ENCODE measurements at regions not wholly inside any gene's neighbourhood (a gene's known extent, or its start where the extent isn't known, plus 50 kb on each side); places are given as distances from the start of the nearest gene placed in this dataset.

GRCh38 chr18:71471963-71472725 is 1072.0 kb downstream of the CBLN2 start:
- DNase-seq (ENCODE audit: extremely low read depth in 1 of 11, low read depth in 9 of 11, low spot score in 4 of 11): peak in 3 of 11 donors; percentile 2 to 6 (median 4)

DNA sequence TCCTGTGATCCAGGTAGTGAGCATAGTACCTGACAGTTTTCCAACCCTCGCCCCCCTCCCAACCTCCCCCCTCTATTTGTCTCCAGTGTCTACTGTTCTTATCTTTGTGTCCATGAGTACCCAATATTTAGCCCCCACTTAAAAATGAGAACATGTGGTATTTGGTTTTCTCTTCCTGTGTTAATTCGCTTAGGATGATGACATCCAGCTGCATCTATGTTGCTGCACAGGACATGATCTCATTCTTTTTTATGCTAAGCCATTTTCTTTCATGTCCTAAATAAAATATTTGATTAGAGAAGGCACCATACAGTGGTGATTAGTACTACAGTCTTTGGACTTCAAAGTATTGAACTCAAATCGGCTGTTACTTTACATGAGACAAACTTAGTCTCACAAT is 1087.9 kb downstream of the CBLN2 start:
- no peak for DNase-seq (ENCODE audit: extremely low read depth in 1 of 11, low read depth in 9 of 11, low spot score in 4 of 11)

DNA sequence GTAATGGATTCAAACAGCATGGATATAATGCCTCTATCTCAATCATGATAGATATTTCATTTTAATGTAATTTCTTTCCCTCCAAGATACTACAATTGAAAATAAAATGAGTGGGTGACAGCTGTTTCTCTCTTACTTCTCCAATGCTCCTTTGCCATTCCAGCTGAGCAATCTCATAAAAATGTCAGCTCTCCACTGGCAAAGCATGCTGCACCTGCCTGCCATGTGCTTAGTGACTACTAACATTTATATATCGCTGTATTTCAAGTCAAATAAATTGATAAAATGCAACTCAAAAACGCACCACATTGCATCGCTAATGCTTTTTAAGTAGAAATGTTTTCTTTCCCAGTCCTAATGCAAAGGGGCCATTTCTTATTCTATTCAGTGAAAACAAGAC is 1093.9 kb downstream of the CBLN2 start:
- DNase-seq (ENCODE audit: extremely low read depth in 1 of 11, low read depth in 9 of 11, low spot score in 4 of 11): no peak

DNA sequence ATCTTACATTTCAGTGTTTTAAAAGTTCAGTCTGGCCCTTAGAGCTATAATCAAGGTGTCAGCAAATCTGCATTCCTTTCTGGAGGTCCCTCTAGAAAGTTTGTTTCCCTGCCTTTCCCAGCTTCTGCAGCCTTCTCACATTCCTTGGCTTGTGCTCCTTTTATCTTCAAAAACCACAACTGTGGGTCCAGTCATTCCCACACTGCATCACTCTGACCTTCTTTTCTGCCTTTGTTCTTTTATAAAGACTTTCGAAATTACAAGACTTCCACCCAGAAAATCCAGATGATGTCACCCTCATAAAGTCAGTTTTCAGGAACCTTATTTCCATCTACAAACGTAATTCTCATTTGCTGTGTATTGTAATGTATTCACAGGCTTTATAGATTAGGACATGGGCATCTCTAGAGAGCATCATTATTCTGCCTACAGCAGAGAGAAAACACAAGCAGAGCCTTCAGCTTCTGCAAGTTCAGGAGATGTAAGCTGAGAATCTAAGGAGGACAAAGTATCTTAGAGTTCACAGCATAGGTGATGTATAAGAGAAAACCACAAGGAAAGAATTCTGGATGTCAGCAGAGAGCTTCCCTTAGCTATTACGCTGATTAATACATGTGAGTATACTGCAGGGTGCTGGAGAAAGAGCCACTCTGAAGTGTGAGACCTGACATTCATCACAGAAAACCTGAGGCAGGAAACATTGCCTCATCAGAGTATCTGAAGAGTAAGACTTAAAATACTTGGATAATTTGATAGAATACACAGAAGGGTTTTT is 1100.2 kb downstream of the CBLN2 start:
- peak in 3 of 11 donors; percentile 7 to 25 (median 13) for DNase-seq (ENCODE audit: extremely low read depth in 1 of 11, low read depth in 9 of 11, low spot score in 4 of 11)

- DNase-seq (ENCODE audit: extremely low read depth in 1 of 11, low read depth in 9 of 11, low spot score in 4 of 11): peak in 5 of 11 donors; percentile 13 to 38 (median 25)
These were observed 1101.4 kb downstream of the CBLN2 start for GRCh38 chr18:71442731-71443141.

- DNase-seq (ENCODE audit: extremely low read depth in 1 of 11, low read depth in 9 of 11, low spot score in 4 of 11): no peak
These were observed 1103.0 kb downstream of the CBLN2 start for GRCh38 chr18:71441156-71441555.

- DNase-seq (ENCODE audit: extremely low read depth in 1 of 11, low read depth in 9 of 11, low spot score in 4 of 11): no peak
These were observed 1106.6 kb downstream of the CBLN2 start for GRCh38 chr18:71437511-71437910.

DNA sequence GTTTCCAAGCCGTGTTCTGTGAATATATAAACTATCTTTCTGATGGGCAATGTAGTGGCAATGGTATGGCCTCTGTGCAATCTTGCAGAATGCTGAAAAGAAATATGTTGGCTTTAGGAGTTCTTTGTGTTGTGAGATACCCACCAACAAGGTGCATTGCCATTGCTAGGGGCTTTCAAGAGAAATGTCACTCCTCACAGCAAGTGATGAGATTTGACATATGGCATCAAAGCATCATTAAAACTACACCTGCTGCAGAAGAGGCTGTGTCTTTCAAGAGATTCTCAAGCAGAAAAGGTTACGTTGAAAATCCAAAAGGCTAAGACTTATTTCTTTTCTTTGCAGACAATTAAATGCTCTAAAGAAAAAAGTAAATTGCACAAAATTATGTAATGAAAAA is 1110.8 kb downstream of the CBLN2 start:
- DNase-seq (ENCODE audit: extremely low read depth in 1 of 11, low read depth in 9 of 11, low spot score in 4 of 11): no peak

- DNase-seq (ENCODE audit: extremely low read depth in 1 of 11, low read depth in 9 of 11, low spot score in 4 of 11): no peak
These were observed 1112.5 kb downstream of the CBLN2 start for GRCh38 chr18:71431689-71432088.

GRCh38 chr18:71431171-71431570 is 1113.0 kb downstream of the CBLN2 start:
- DNase-seq (ENCODE audit: extremely low read depth in 1 of 11, low read depth in 9 of 11, low spot score in 4 of 11): no peak

GRCh38 chr18:71426441-71426840 is 1117.7 kb downstream of the CBLN2 start:
- DNase-seq (ENCODE audit: extremely low read depth in 1 of 11, low read depth in 9 of 11, low spot score in 4 of 11): no peak

- DNase-seq (ENCODE audit: extremely low read depth in 1 of 11, low read depth in 9 of 11, low spot score in 4 of 11): no peak
These were observed 1116.4 kb downstream of the SOCS6 start for GRCh38 chr18:71405169-71405809.

- DNase-seq (ENCODE audit: extremely low read depth in 1 of 11, low read depth in 9 of 11, low spot score in 4 of 11): no peak
These were observed 1114.7 kb downstream of the SOCS6 start for GRCh38 chr18:71403501-71403900.

DNA sequence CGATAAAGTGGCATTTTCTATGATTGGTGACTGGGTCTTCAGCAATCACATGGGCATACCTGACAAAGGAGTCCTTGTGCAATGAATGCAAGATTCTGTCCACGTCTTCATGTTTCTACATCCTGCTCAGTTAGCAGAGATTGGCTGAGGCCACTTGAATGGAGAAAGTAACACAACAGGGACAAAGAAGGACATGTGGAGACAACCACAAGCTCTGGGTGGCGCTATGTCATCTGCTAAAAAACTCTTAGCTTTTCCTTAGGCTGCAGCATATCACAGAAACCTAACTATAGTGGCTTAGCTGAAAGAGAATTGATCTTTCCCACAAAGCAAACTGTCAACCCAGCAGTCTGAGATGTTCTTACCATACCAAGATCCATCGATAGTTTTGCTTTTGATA is 1109.7 kb downstream of the SOCS6 start:
- DNase-seq (ENCODE audit: extremely low read depth in 1 of 11, low read depth in 9 of 11, low spot score in 4 of 11): peak in 4 of 11 donors; percentile 18 to 31 (median 22)

DNA sequence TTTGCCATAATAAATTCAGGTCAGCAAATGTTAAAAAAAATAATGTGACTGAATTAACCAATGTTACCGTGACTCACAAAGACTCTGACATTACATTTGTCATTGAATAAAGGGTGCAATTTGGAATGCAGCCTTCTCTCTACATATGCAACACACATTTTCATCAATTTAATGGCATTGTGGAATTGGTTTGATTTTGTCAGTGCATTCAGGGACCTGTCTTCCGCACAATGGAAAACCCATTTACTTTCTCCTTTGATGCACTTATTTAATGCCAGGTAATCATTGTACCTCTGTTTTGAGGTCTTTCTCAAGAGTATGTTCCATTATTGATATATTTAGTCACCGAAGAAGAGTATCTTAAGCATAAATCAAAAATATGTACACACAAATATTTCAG is 1099.3 kb downstream of the SOCS6 start:
- no peak for DNase-seq (ENCODE audit: extremely low read depth in 1 of 11, low read depth in 9 of 11, low spot score in 4 of 11)

DNA sequence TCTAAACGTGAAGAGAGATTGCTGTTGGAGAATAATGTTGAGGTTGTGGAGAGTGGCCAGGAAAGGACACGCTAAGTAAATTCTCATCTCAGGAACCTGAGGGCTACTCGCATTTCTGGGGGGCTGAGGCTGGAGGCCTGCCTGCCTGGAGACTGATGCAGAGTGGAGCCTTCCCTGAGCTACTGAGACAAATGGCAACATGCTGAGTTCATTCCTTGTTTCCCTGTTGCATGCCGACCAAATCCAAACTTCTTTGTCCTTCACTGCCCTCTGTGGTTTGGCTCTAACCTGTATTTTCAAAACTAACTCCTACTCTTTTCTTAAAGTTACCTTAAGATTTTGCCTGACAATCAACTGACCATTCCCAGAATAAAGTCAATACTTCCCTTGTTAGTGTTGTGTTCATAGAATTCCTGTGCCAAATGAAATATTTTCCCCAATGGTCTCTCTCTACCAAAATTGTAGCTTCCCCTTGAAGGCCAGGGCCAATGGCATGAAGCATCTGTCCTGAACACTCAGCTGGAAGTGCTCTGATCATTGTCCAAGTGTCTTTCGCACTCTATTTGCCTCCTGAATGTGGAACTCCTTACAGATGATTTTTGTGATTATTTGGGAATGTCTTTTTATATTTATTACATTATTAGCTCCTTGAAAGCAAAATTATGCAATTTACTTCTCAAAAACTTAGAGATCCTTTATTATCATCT is 1085.6 kb downstream of the SOCS6 start:
- no peak for DNase-seq (ENCODE audit: extremely low read depth in 1 of 11, low read depth in 9 of 11, low spot score in 4 of 11)

- DNase-seq (ENCODE audit: extremely low read depth in 1 of 11, low read depth in 9 of 11, low spot score in 4 of 11): no peak
These were observed 1083.2 kb downstream of the SOCS6 start for GRCh38 chr18:71371951-71372605.

- no peak for DNase-seq (ENCODE audit: extremely low read depth in 1 of 11, low read depth in 9 of 11, low spot score in 4 of 11)
These were observed 1082.0 kb downstream of the SOCS6 start for GRCh38 chr18:71370671-71371445.
